Bronchial epithelial cell (primary cell): ENCODE measurements at regions not wholly inside any gene's neighbourhood (a gene's known extent, or its start where the extent isn't known, plus 50 kb on each side); places are given as distances from the start of the nearest gene placed in this dataset.
"Not testable (repeated sequence)": the region's sequence is repeated elsewhere in the genome, so short reads cannot be mapped to it uniquely, and the experiment has no call there.

Source experiments
- DNase-seq: peaks from one replicate; pipeline ENCODE4 v3.0.0-alpha.2; 2010; ENCODE audit warnings: low read depth
- FAIRE-seq: peaks from 2 replicates; lab custom pipeline; 2011; peaks lifted over from hg19 to GRCh38; lab: Jason Lieb, UNC
- H3K27me3 ChIP-seq: 2 replicates; pipeline ENCODE4 v1.5.1; 2011; ENCODE audit warnings: low read length; ENCODE audit not compliant: control insufficient read depth, insufficient read depth
- H3K36me3 ChIP-seq: 2 replicates; pipeline ENCODE4 v1.5.1; 2011; ENCODE audit warnings: low read length; ENCODE audit not compliant: control insufficient read depth, insufficient read depth
- H3K4me3 ChIP-seq: 2 replicates; pipeline ENCODE4 v1.5.1; 2011; ENCODE audit warnings: mild to moderate bottlenecking, low read depth, low read length, control low read depth
- CTCF ChIP-seq: IDR thresholded peaks from 2 replicates; pipeline ENCODE4 v1.5.1; 2011; ENCODE audit warnings: mild to moderate bottlenecking, moderate library complexity, low read length, control low read depth, inconsistent platforms; ENCODE audit not compliant: insufficient read depth, severe bottlenecking

GRCh38 chr10:7054915-7055314 lies 355.9 kb downstream of the SFMBT2 start:
- no peak for FAIRE-seq

GRCh38 chr10:7053195-7053594 lies 357.6 kb downstream of the SFMBT2 start:
- TF ChIP-seq CTCF = no peak
- no peaks in the 10 kb centered on the region for H3K27me3 ChIP-seq
- FAIRE-seq (no peak), DNase-seq (no peak)
- H3K36me3 ChIP-seq = no peaks in the 10 kb centered on the region
- no peak overlapping the region for H3K4me3 ChIP-seq

More at GRCh38 chr10:7054915-7055314, 355.9 kb downstream of the SFMBT2 start:
- no peak for DNase-seq
- H3K4me3 ChIP-seq = no peak overlapping the region
- H3K27me3 ChIP-seq = no peaks in the 10 kb centered on the region
- no peaks in the 10 kb centered on the region for H3K36me3 ChIP-seq
- no peak for TF ChIP-seq CTCF

- DNase-seq, FAIRE-seq, H3K27me3 ChIP-seq, H3K4me3 ChIP-seq, H3K36me3 ChIP-seq: not testable (repeated sequence)
These were observed 360.8 kb downstream of the SFMBT2 start for GRCh38 chr10:7050024-7050423.

GRCh38 chr10:7048061-7048460 lies 362.8 kb downstream of the SFMBT2 start:
- DNase-seq = no peak
- no peaks in the 10 kb centered on the region for H3K36me3 ChIP-seq
- no peak for FAIRE-seq
- H3K27me3 ChIP-seq = no peaks in the 10 kb centered on the region
- no peak for TF ChIP-seq CTCF
- no peak overlapping the region for H3K4me3 ChIP-seq

GRCh38 chr10:7046615-7047014 lies 364.2 kb downstream of the SFMBT2 start:
- Histone ChIP-seq H3K27me3 (no peaks in the 10 kb centered on the region), H3K36me3 (no peaks in the 10 kb centered on the region), H3K4me3 (no peak overlapping the region)
- no peak for FAIRE-seq
- DNase-seq = no peak
- no peak for TF ChIP-seq CTCF

GRCh38 chr10:7045891-7046599 lies 364.8 kb downstream of the SFMBT2 start:
- FAIRE-seq = no peak
- Histone ChIP-seq H3K4me3 (no peak overlapping the region), H3K36me3 (no peaks in the 10 kb centered on the region), H3K27me3 (no peaks in the 10 kb centered on the region)
- no peak for TF ChIP-seq CTCF
- no peak for DNase-seq
